ENCODE measurements at regions not wholly inside any gene's neighbourhood (a gene's known extent, or its start where the extent isn't known, plus 50 kb on each side); places are given as distances from the start of the nearest gene placed in this dataset.

GRCh38 chr17:36723459-36724025 lies 122.2 kb downstream of the MRM1 start:
- TF ChIP-seq CTCF (tag by site-specific recombination; IDR thresholded peaks at IDR 0.05) (no peak), PRDM1 (tag by site-specific recombination; IDR thresholded peaks at IDR 0.05) (no peak), HOXC10 (CRISPR knock-in tag; IDR thresholded peaks at IDR 0.05) (no peak), ZNF146 (tag by site-specific recombination; IDR thresholded peaks at IDR 0.05) (no peak), ZNF302 (tag by site-specific recombination; IDR thresholded peaks at IDR 0.05; ENCODE audit: low read depth) (no peak), ZBTB1 (tag by site-specific recombination; IDR thresholded peaks at IDR 0.05) (no peak), ZNF266 (tag by site-specific recombination; IDR thresholded peaks at IDR 0.05; ENCODE audit: low read depth) (no peak), ZNF654 (tag by site-specific recombination; IDR thresholded peaks at IDR 0.05; ENCODE audit: low read depth) (no peak), MZF1 (tag by site-specific recombination; IDR thresholded peaks at IDR 0.05; ENCODE audit: borderline replicate concordance) (no peak), ZBTB26 (tag by site-specific recombination; optimal IDR thresholded peaks at IDR 0.05) (no peak), ZNF704 (tag by site-specific recombination; IDR thresholded peaks at IDR 0.05) (no peak), ZNF155 (tag by site-specific recombination; IDR thresholded peaks at IDR 0.05) (no peak), ZNF610 (tag by site-specific recombination; IDR thresholded peaks at IDR 0.05; ENCODE audit: borderline replicate concordance) (no peak)

Data from HEK293 (cell line).